ENCODE measurements at regions not wholly inside any gene's neighbourhood (a gene's known extent, or its start where the extent isn't known, plus 50 kb on each side); places are given as distances from the start of the nearest gene placed in this dataset.

- intact Hi-C loops (cut with DNase I) = no loop called here
- DNase-seq (ENCODE audit: low spot score in 2 of 2) = no peak
- TF ChIP-seq, protein P1, sequence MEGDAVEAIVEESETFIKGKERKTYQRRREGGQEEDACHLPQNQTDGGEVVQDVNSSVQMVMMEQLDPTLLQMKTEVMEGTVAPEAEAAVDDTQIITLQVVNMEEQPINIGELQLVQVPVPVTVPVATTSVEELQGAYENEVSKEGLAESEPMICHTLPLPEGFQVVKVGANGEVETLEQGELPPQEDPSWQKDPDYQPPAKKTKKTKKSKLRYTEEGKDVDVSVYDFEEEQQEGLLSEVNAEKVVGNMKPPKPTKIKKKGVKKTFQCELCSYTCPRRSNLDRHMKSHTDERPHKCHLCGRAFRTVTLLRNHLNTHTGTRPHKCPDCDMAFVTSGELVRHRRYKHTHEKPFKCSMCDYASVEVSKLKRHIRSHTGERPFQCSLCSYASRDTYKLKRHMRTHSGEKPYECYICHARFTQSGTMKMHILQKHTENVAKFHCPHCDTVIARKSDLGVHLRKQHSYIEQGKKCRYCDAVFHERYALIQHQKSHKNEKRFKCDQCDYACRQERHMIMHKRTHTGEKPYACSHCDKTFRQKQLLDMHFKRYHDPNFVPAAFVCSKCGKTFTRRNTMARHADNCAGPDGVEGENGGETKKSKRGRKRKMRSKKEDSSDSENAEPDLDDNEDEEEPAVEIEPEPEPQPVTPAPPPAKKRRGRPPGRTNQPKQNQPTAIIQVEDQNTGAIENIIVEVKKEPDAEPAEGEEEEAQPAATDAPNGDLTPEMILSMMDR (IDR thresholded peaks at IDR 0.05) = no peak
- no peaks in the 10 kb centered on the region for H3K27me3 ChIP-seq
- H3K9me3 ChIP-seq = no peaks in the 10 kb centered on the region
- no peak overlapping the region for H3K27ac ChIP-seq
- no peaks in the 10 kb centered on the region for H3K4me1 ChIP-seq
- H3K36me3 ChIP-seq = no peaks in the 10 kb centered on the region
- no peak overlapping the region for H3K4me3 ChIP-seq
Observed at GRCh38 chr10:120017733-120018417, 125.3 kb downstream of the SEC23IP start.

DNA sequence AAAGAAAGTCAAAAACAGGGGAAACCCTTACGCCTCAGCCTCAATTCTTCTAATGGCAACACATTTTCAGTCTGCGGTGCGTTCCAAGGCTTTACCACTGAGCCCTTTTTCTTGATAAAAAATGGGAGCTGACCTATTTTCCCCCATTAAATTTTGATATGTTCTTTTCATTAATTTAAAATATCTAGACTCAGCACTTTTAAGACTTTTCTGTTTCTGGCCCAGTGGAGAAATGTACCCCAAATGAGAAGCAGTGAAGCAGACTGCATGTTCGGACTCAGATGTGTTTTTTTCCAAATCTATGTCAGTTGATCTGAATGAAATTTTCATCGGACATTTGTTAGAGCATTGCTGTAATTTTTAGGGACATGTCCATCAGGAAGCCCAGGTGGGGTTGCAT is 126.2 kb downstream of the SEC23IP start:
- H3K27me3 ChIP-seq = no peaks in the 10 kb centered on the region
- H3K4me1 ChIP-seq = no peaks in the 10 kb centered on the region
- TF ChIP-seq, protein P1 (IDR thresholded peaks at IDR 0.05) = no peak
- no peak overlapping the region for H3K4me3 ChIP-seq
- intact Hi-C loops (cut with DNase I) = no loop called here
- no peaks in the 10 kb centered on the region for H3K9me3 ChIP-seq
- no peak overlapping the region for H3K27ac ChIP-seq
- no peak for DNase-seq (ENCODE audit: low spot score in 2 of 2)
- no peaks in the 10 kb centered on the region for H3K36me3 ChIP-seq

GRCh38 chr10:120019568-120019967 is 127.0 kb downstream of the SEC23IP start:
- no peaks in the 10 kb centered on the region for H3K27me3 ChIP-seq
- intact Hi-C loops (cut with DNase I) = no loop called here
- H3K4me1 ChIP-seq = no peaks in the 10 kb centered on the region
- H3K9me3 ChIP-seq = no peaks in the 10 kb centered on the region
- no peaks in the 10 kb centered on the region for H3K36me3 ChIP-seq
- no peak overlapping the region for H3K27ac ChIP-seq
- TF ChIP-seq, protein P1 (IDR thresholded peaks at IDR 0.05) = no peak
- H3K4me3 ChIP-seq = no peak overlapping the region
- DNase-seq (ENCODE audit: low spot score in 2 of 2) = no peak

- intact Hi-C loops (cut with DNase I) = no loop called here
- no peak overlapping the region for H3K27ac ChIP-seq
Observed at GRCh38 chr10:120022357-120022756, 129.8 kb downstream of the SEC23IP start.

DNA sequence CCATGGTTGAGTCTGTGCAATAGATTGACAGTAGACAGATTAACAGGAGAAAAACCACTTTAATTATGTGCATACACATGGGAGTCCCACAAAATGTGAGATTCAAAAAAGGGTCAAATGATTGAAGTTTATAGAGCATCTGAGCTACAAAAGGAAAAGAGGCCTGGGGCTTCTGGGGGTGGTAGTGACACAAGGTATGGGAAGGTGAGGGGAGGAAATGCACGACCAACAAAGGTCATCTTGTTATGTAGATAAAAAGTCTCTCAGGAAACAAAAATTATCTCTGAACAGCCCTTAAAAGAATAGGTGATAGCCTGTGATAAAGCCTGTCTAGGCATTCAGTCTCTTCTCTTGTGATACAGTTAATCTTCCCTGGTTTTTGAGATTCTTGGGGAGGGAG is 141.7 kb downstream of the SEC23IP start:
- intact Hi-C loops (cut with DNase I) = no loop called here
- DNase-seq (ENCODE audit: low spot score in 2 of 2) = no peak
- no peak overlapping the region for H3K27ac ChIP-seq
- H3K4me3 ChIP-seq = no peak overlapping the region
- no peaks in the 10 kb centered on the region for H3K27me3 ChIP-seq
- no peaks in the 10 kb centered on the region for H3K4me1 ChIP-seq
- H3K36me3 ChIP-seq = no peaks in the 10 kb centered on the region
- TF ChIP-seq, protein P1 (IDR thresholded peaks at IDR 0.05) = no peak
- no peaks in the 10 kb centered on the region for H3K9me3 ChIP-seq

More at GRCh38 chr10:120022357-120022756, 129.8 kb downstream of the SEC23IP start:
- Histone ChIP-seq H3K36me3 (no peaks in the 10 kb centered on the region), H3K27me3 (no peaks in the 10 kb centered on the region), H3K4me3 (no peak overlapping the region), H3K4me1 (no peaks in the 10 kb centered on the region), H3K9me3 (no peaks in the 10 kb centered on the region)
- TF ChIP-seq, protein P1 (IDR thresholded peaks at IDR 0.05) = no peak
- DNase-seq (ENCODE audit: low spot score in 2 of 2) = no peak

DNA sequence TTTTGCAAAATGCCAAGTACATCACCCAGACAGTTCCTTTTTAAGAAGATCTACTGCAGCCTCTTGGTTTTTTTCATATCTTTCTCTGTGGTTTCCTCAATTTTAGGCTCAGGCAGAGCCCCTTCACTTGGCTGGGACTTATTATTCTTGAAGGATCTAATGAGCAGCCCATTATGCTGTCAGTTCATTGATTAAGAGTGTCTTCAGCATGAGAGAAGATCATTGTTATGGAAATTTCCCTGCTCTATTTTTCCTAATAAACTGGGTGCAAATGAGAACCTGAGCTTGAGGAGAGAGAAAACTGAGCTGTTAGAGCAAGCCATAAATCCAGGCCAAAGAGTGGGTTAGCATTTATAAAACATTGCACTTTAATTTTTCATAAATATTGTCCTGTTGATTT is 146.5 kb downstream of the SEC23IP start:
- Histone ChIP-seq H3K9me3 (no peaks in the 10 kb centered on the region), H3K27me3 (no peaks in the 10 kb centered on the region), H3K36me3 (no peaks in the 10 kb centered on the region), H3K4me1 (no peaks in the 10 kb centered on the region), H3K4me3 (no peak overlapping the region), H3K27ac (no peak overlapping the region)
- intact Hi-C loops (cut with DNase I) = no loop called here
- DNase-seq (ENCODE audit: low spot score in 2 of 2) = no peak
- TF ChIP-seq, protein P1 (IDR thresholded peaks at IDR 0.05) = no peak

Measured in ascending aorta (tissue), 2 donors.